HCT116 (cell line): ENCODE measurements at regions not wholly inside any gene's neighbourhood (a gene's known extent, or its start where the extent isn't known, plus 50 kb on each side); places are given as distances from the start of the nearest gene placed in this dataset.

Experiments used
- ATAC-seq: fragments of 200-7000 bp; cut with Tn5 transposase; 2 replicates; pipeline ENCODE4 v1.9.1; 2020; ENCODE audit warnings: mild to moderate bottlenecking, moderate library complexity
- BruUV-seq: library from RNA; stranded (reverse); fragments of 400-500 nt; replicated peaks from 2 replicates; lab custom pipeline; 2021; lab: Mats Ljungman, UMichigan
- CTCF ChIA-PET: fragments of 300-600 bp; sonication (Branson Sonifier 250); formaldehyde crosslinking; loops from one replicate; lab custom pipeline; 2021; ENCODE audit warnings: antibody characterized with exemption; lab: Charles Lee
- POLR2A ChIA-PET: fragments of 300-600, 350-600 bp; sonication (Branson Sonifier 250); formaldehyde crosslinking; loops from one replicate; lab custom pipeline; 2021; ENCODE audit warnings: antibody characterized with exemption; lab: Charles Lee
- RAD21 ChIA-PET, 2 experiments: fragments of 300-600 bp; sonication (Branson Sonifier 250); formaldehyde crosslinking; loops; one replicate each; lab custom pipeline; 2023; ENCODE audit warnings: low total read pairs in 2 of 2; ENCODE audit not compliant: uncharacterized antibody in 2 of 2, unreplicated experiment in 2 of 2, low non-redundant PET in 1 of 2; lab: Charles Lee
- DNase-seq: peaks from one replicate; pipeline ENCODE4 v3.0.0-alpha.2; 2010; ENCODE audit warnings: low read depth, low spot score
- H2AFZ ChIP-seq: fragments of 200-600 bp; shearing (Covaris generic), sonication (generic); 2 replicates; pipeline ENCODE4 v1.6.1; 2017; ENCODE audit warnings: low read depth, mixed run types, mixed read lengths, antibody characterized with exemption, low read length; ENCODE audit not compliant: poor library complexity, severe bottlenecking
- H3K27ac ChIP-seq: 2 replicates; pipeline ENCODE4 v1.5.1; 2012; ENCODE audit warnings: low read depth, low read length
- H3K27me3 ChIP-seq: fragments of 200-600 bp; sonication (generic); 2 replicates; pipeline ENCODE4 v1.6.1; 2016; ENCODE audit warnings: mixed run types, low read length, mixed read lengths; ENCODE audit not compliant: insufficient read depth
- H3K36me3 ChIP-seq, 2 experiments: fragments of 200-500 bp in 1 of 2; fragments of 200-600 bp in 1 of 2; sonication (Bioruptor generic) in 1 of 2; sonication (generic) in 1 of 2; 2 replicates each; pipeline versions ENCODE4 v1.5.1 to v1.6.1; 2014 to 2016; ENCODE audit warnings: low read length in 2 of 2, inconsistent platforms in 1 of 2, mixed read lengths in 1 of 2, mixed run types in 1 of 2; ENCODE audit not compliant: insufficient read depth in 2 of 2, control insufficient read depth in 1 of 2
- H3K4me1 ChIP-seq, 2 experiments: fragments of 200-600 bp in 1 of 2; sonication (generic) in 1 of 2; 2 replicates each; pipeline versions ENCODE4 v1.5.1 to v1.6.1; 2012 to 2017; ENCODE audit warnings: low read length in 2 of 2, inconsistent platforms in 1 of 2, mild to moderate bottlenecking in 1 of 2, mixed read lengths in 1 of 2, mixed run types in 1 of 2, moderate library complexity in 1 of 2; ENCODE audit not compliant: insufficient read depth in 2 of 2, control insufficient read depth in 1 of 2
- H3K4me2 ChIP-seq: fragments of 200-600 bp; sonication (generic); 2 replicates; pipeline ENCODE4 v1.6.1; 2017; ENCODE audit warnings: mixed run types, low read length, mixed read lengths
- H3K4me3 ChIP-seq, 2 experiments: fragments of 200-600 bp in 1 of 2; sonication (generic) in 1 of 2; replicated peaks in 1 of 2; 2 replicates each; pipeline ENCODE4 v1.5.1; 2011 to 2016; ENCODE audit warnings: low read length in 2 of 2, control low read depth in 1 of 2, low read depth in 1 of 2, mild to moderate bottlenecking in 1 of 2, mixed read lengths in 1 of 2, mixed run types in 1 of 2
- H3K79me2 ChIP-seq: fragments of 200-600 bp; sonication (generic); 2 replicates; pipeline ENCODE4 v1.6.1; 2017; ENCODE audit warnings: mild to moderate bottlenecking, mixed run types, low read length, moderate library complexity, mixed read lengths; ENCODE audit not compliant: insufficient read depth
- H3K9ac ChIP-seq: fragments of 200-600 bp; sonication (generic); 2 replicates; pipeline ENCODE4 v1.6.1; 2016; ENCODE audit warnings: low read length, mixed read lengths
- H3K9me2 ChIP-seq: fragments of 200-600 bp; sonication (generic), shearing (Covaris generic); 2 replicates; pipeline ENCODE4 v1.6.1; 2017; ENCODE audit warnings: mixed run types, mild to moderate bottlenecking, moderate library complexity; ENCODE audit not compliant: insufficient read depth
- H3K9me3 ChIP-seq, 2 experiments: fragments of 200-500 bp in 1 of 2; fragments of 200-600 bp in 1 of 2; sonication (Bioruptor generic) in 1 of 2; sonication (generic) in 1 of 2; 2 replicates each; pipeline ENCODE4 v1.6.1; 2014 to 2017; ENCODE audit warnings: low read length in 2 of 2, mixed read lengths in 2 of 2, inconsistent platforms in 1 of 2, low read depth in 1 of 2, mild to moderate bottlenecking in 1 of 2, mixed run types in 1 of 2, moderate library complexity in 1 of 2; ENCODE audit not compliant: control insufficient read depth in 1 of 2, insufficient read depth in 1 of 2
- H4K20me1 ChIP-seq: fragments of 200-600 bp; sonication (generic), shearing (Covaris generic); 2 replicates; pipeline ENCODE4 v1.6.1; 2017; ENCODE audit warnings: mixed run types, mild to moderate bottlenecking, moderate library complexity; ENCODE audit not compliant: insufficient read depth
- CBX3 ChIP-seq: IDR thresholded peaks from 2 replicates; pipeline ENCODE4 v1.6.1; 2012; ENCODE audit warnings: low read depth
- ELF1 ChIP-seq: IDR thresholded peaks from 2 replicates; pipeline ENCODE4 v1.6.1; 2012; ENCODE audit warnings: low read depth, borderline replicate concordance
- EZH2phosphoT487 ChIP-seq: fragments of 200-600 bp; IDR thresholded peaks from 2 replicates; pipeline ENCODE4 v1.6.1; 2018; ENCODE audit warnings: antibody characterized with exemption, borderline replicate concordance
- FOSL1 ChIP-seq: IDR thresholded peaks from 2 replicates; pipeline ENCODE4 v1.6.1; 2012; ENCODE audit warnings: low read depth
- MAX ChIP-seq: IDR thresholded peaks from 2 replicates; pipeline ENCODE4 v1.6.1; 2012
- REST ChIP-seq: IDR thresholded peaks from 2 replicates; pipeline ENCODE4 v1.6.1; 2012; ENCODE audit warnings: low read depth
- SP1 ChIP-seq: IDR thresholded peaks from 2 replicates; pipeline ENCODE4 v1.6.1; 2012; ENCODE audit warnings: low read depth
- ZBTB33 ChIP-seq: IDR thresholded peaks from 2 replicates; pipeline ENCODE4 v1.6.1; 2011; ENCODE audit warnings: mild to moderate bottlenecking, low read length, moderate library complexity; ENCODE audit not compliant: insufficient replicate concordance; ENCODE audit errors: extremely low read depth
- ZFX ChIP-seq: fragments of 450-650 bp; IDR thresholded peaks from 2 replicates; pipeline ENCODE4 v1.6.1; 2017
- intact Hi-C: fragments of 100-400 bp; cut with micrococcal nuclease; formaldehyde crosslinking; loops from 2 replicates; pipeline ENCODE4 v1.10.0; 2022

DNA sequence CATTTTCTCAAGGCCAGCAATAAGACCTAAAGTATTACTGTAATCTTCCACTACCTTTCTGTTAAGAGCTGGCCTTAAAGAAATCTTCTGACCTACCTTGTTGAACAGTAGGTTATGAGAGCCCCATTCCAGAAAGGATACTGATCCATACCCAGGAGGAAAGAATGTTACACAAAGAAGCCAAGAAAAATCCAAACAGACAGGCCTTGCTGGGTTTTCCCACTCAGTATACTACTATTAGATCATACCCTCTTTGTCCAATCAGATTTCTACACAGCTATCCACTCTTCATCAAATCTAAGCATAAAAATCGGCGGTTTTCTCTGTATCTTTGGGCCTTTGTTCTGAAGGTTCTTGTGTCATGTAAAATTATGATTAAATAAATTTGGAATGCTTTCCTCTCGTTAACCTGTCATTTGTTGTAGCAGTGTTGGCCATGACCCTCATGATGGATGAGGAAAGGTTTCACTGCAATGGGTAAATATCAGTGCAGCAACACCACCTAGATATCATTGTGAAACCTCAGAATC lies 292.3 kb downstream of the ANKRD50 start:
- Histone ChIP-seq H3K9me2 (no peaks in the 10 kb centered on the region), H4K20me1 (no peaks in the 10 kb centered on the region), H3K9ac (no peak overlapping the region), H3K27ac (no peak overlapping the region), H3K4me3 (no peak overlapping the region), H3K9me3 (no peaks in the 10 kb centered on the region), H3K27me3 (no peaks in the 10 kb centered on the region), H3K4me1 (no peaks in the 10 kb centered on the region), H3K36me3 (no peaks in the 10 kb centered on the region), H3K4me2 (no peak overlapping the region), H3K79me2 (no peaks in the 10 kb centered on the region), H2AFZ (no peak overlapping the region)
- ChIA-PET RAD21 (no interaction called here), CTCF (no interaction called here), POLR2A (no interaction called here)
- no peak for DNase-seq
- BruUV-seq = no TSS peak
- ATAC-seq = no peak
- no peak for TF ChIP-seq CBX3
- TF ChIP-seq MAX = no peak
- no peak for TF ChIP-seq REST
- TF ChIP-seq ELF1 = no peak
- TF ChIP-seq FOSL1 = no peak
- TF ChIP-seq EZH2phosphoT487 = no peak
- no peak for TF ChIP-seq ZFX
- TF ChIP-seq SP1 = no peak
- TF ChIP-seq ZBTB33 = no peak
- intact Hi-C loops = no loop called here
